Left ventricle myocardium inferior (tissue), 1 donor: ENCODE measurements at regions not wholly inside any gene's neighbourhood (a gene's known extent, or its start where the extent isn't known, plus 50 kb on each side); places are given as distances from the start of the nearest gene placed in this dataset.
"Not testable (repeated sequence)": the region's sequence is repeated elsewhere in the genome, so short reads cannot be mapped to it uniquely, and the experiment has no call there.

ENCODE experiments used
- DNase-seq: peaks from one replicate; pipeline ENCODE4 v3.0.0-alpha.2; 2020
- H3K27ac ChIP-seq: fragments of 200-600 bp; replicated peaks from 2 replicates; pipeline ENCODE4 v1.8.0; 2021
- H3K27me3 ChIP-seq: fragments of 200-600 bp; 2 replicates; pipeline ENCODE4 v1.8.0; 2021; ENCODE audit warnings: low read depth
- H3K36me3 ChIP-seq: fragments of 200-600 bp; 2 replicates; pipeline ENCODE4 v1.8.0; 2021
- H3K4me1 ChIP-seq: fragments of 200-600 bp; 2 replicates; pipeline ENCODE4 v1.8.0; 2021
- H3K4me3 ChIP-seq: fragments of 200-600 bp; 2 replicates; pipeline ENCODE4 v1.8.0; 2021; ENCODE audit warnings: mild to moderate bottlenecking, moderate library complexity
- H3K9me3 ChIP-seq: fragments of 200-600 bp; replicated peaks from 2 replicates; pipeline ENCODE4 v1.8.0; 2021
- intact Hi-C: fragments of 100-400 bp; cut with micrococcal nuclease; formaldehyde crosslinking; loops from one replicate; pipeline ENCODE4 v1.11.0; 2022
- TF ChIP-seq, protein P1 (sequence below): fragments of 200-600 bp; IDR thresholded peaks from 2 replicates; pipeline ENCODE4 v1.8.0; 2021; ENCODE audit warnings: antibody characterized with exemption, mild to moderate bottlenecking, borderline replicate concordance
- donor health status: DM: no; HTN: yes; CAD: no; lungs with severe emphysema.

DNA sequence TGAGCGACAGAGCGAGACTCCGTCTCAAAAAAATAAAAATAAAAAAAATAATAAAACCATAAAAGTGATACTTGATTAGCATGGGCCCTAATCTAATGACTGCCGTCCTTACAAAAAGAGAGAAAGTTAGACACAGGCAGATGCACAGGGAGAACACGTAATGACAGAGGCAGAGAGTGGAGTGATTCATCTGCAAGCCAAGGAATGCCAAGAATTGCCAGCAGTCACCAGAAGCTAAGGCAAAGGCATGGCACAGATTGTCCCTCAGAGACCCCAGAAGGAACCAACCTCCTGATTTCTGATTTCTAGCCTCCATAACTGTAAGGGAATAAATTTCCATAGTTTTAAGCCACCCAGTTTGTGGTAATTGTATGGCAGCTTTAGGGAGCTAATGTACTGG lies 79.6 kb upstream of the FREM1 start:
- Histone ChIP-seq H3K27ac (no peak overlapping the region), H3K27me3 (no peaks in the 10 kb centered on the region), H3K9me3 (no peaks in the 10 kb centered on the region), H3K4me3 (no peak overlapping the region), H3K36me3 (no peaks in the 10 kb centered on the region), H3K4me1 (peaks cover 20% of the 10 kb centered on the region)
- DNase-seq = no peak
- TF ChIP-seq, protein P1, sequence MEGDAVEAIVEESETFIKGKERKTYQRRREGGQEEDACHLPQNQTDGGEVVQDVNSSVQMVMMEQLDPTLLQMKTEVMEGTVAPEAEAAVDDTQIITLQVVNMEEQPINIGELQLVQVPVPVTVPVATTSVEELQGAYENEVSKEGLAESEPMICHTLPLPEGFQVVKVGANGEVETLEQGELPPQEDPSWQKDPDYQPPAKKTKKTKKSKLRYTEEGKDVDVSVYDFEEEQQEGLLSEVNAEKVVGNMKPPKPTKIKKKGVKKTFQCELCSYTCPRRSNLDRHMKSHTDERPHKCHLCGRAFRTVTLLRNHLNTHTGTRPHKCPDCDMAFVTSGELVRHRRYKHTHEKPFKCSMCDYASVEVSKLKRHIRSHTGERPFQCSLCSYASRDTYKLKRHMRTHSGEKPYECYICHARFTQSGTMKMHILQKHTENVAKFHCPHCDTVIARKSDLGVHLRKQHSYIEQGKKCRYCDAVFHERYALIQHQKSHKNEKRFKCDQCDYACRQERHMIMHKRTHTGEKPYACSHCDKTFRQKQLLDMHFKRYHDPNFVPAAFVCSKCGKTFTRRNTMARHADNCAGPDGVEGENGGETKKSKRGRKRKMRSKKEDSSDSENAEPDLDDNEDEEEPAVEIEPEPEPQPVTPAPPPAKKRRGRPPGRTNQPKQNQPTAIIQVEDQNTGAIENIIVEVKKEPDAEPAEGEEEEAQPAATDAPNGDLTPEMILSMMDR = no peak
- intact Hi-C loops = no loop called here

DNA sequence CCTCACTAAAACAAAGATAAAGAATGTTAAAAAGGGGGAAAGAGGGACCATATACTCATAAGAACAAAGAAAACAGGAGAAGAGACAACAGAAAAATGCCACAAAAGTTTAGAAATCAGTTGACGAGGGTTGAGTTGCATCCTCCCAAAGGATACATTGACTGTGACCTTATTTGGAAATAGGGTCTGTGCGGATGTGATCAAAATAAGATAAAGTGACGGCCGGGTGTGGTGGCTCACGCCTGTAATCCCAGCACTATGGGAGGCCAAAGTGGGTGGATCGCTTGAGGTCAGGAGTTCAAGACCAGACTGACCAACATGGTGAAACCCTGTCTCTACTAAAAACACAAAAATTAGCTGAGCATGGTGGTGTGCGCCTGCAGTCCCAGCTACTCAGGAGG lies 79.1 kb upstream of the FREM1 start:
- H3K27me3 ChIP-seq, H3K9me3 ChIP-seq, H3K36me3 ChIP-seq, H3K4me3 ChIP-seq, intact Hi-C loops, H3K27ac ChIP-seq, DNase-seq: not testable (repeated sequence)
- peaks cover 18% of the 10 kb centered on the region for H3K4me1 ChIP-seq

DNA sequence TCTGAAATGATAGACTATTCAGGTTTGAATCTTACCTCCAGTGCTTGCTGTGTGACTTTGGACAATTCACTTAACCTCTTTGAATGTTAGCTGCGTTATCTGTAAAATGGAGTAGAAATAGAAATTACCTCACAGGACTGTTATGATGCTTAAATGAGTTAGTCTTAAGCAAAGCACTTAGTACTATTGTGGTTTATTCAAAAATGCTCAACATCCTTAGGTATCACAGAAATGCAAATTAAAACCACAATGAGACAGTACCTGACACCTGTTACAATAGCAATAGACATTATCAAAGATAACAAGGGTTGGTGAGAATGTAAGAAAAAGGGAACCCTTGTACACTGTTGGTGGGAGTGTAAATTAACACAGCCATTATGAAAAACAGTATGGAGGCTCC lies 77.6 kb upstream of the FREM1 start:
- Histone ChIP-seq H3K36me3 (no peaks in the 10 kb centered on the region), H3K27me3 (no peaks in the 10 kb centered on the region), H3K9me3 (no peaks in the 10 kb centered on the region), H3K4me1 (peaks cover 3% of the 10 kb centered on the region), H3K4me3 (no peak overlapping the region), H3K27ac (no peak overlapping the region)
- intact Hi-C loops = no loop called here
- no peak for DNase-seq
- TF ChIP-seq, protein P1 = no peak

DNA sequence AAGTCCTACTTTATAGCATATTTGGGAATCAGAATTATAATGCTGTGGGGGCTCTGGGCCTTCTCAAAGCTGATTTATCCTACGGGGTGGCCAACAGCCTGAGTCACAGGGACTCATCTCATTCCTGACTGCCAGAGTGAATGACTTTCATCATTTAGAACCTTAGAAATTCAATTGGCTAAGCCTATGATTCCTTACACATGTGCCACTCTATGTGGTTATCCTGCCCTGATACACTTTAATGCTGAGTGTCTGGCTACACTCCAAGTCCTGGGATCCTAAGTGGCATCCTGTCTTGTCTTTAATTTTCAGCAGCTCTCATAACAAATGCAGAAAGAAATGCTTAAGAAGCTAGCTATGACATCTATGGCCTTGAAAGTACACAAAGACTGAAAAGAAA lies 75.2 kb upstream of the FREM1 start:
- no peak for DNase-seq
- Histone ChIP-seq H3K27me3 (no peaks in the 10 kb centered on the region), H3K9me3 (no peaks in the 10 kb centered on the region), H3K4me3 (no peak overlapping the region), H3K27ac (no peak overlapping the region), H3K36me3 (no peaks in the 10 kb centered on the region), H3K4me1 (no peaks in the 10 kb centered on the region)
- intact Hi-C loops = no loop called here
- TF ChIP-seq, protein P1 = no peak

DNA sequence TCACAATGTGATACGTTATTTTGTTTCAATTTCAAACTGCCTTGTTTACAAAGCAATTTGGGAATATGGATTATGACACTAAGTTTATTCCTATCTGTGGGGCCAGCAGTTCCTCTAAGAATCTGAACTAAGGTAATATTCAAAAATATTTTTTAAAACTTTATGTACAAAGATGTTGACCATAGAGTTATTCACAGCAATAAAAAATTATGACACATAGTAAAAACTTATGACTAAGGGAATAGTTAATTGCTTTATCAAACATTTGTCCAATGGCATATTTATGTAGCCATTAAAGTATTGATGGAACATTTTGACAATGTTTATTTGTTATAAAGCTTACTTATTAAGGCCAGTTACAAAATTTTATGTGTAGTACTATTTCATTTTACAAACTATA lies 73.4 kb upstream of the FREM1 start:
- no peak overlapping the region for H3K4me3 ChIP-seq
- no peaks in the 10 kb centered on the region for H3K9me3 ChIP-seq
- TF ChIP-seq, protein P1 = no peak

DNA sequence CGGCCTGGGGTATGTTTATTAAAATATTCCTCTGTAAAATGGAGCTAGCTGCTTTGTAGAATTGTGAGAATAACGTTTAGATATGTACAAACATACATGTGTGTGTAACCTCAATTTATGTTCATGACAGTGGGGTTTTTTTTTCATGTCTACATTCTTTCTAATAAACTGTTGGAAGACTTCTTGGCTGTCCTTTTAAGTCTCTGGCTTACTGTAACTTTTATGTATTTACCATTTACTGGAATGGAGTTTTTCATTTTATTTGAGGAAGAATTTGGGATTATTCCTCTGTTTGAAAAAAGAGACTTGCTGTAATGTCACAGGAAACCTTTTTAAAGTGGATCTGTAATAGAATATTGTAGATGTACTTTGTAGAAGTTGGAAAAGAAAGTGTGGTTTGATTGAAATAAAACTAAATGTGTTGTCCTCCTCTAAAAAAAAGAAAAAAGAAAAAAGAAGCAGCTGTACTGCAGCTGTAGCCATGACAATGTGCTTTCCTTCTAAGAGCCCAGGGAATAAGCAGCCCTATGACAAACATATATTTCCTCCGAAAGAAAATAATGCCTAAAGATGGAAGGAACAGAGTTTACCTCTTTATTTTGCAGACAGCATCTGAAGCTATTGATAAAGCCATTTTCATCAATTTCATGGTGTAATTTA lies 71.2 kb upstream of the FREM1 start:
- Histone ChIP-seq H3K4me3 (no peak overlapping the region), H3K4me1 (no peaks in the 10 kb centered on the region), H3K9me3 (no peaks in the 10 kb centered on the region), H3K36me3 (no peaks in the 10 kb centered on the region), H3K27ac (no peak overlapping the region), H3K27me3 (no peaks in the 10 kb centered on the region)
- TF ChIP-seq, protein P1 = no peak
- DNase-seq = no peak
- intact Hi-C loops = no loop called here

More for the DNA sequence above, 73.4 kb upstream of the FREM1 start:
- intact Hi-C loops = no loop called here
- no peaks in the 10 kb centered on the region for H3K36me3 ChIP-seq
- no peaks in the 10 kb centered on the region for H3K27me3 ChIP-seq
- no peaks in the 10 kb centered on the region for H3K4me1 ChIP-seq
- DNase-seq = no peak
- H3K27ac ChIP-seq = no peak overlapping the region
